Stimulated activated naive B cell treated with anti-CD40 and anti-IgM and Interleukin-4, amounts not matched to agents 10 μg/mL and 1 μg/mL and 100 μg/mL, for 72 hours (primary cell): ENCODE measurements at regions not wholly inside any gene's neighbourhood (a gene's known extent, or its start where the extent isn't known, plus 50 kb on each side); places are given as distances from the start of the nearest gene placed in this dataset.
"Not testable (repeated sequence)": the region's sequence is repeated elsewhere in the genome, so short reads cannot be mapped to it uniquely, and the experiment has no call there.

Experiments used
- ATAC-seq, 2 donors: fragments of 150-1000 bp; cut with Tn5 transposase; replicated peaks; 2 replicates each; pipeline ENCODE4 v1.10.0; 2021; ENCODE audit warnings: moderate library complexity in 1 of 2
- DNase-seq: peaks from one replicate; pipeline ENCODE4 v3.0.0; 2021
- H3K27ac Mint-ChIP-seq: one replicate; pipeline ENCODE4 v1.8.0; 2022; ENCODE audit warnings: mild to moderate bottlenecking, mixed read lengths
- H3K27me3 Mint-ChIP-seq, 2 donors: one replicate each; pipeline ENCODE4 v1.8.0; 2022; ENCODE audit warnings: mixed read lengths in 2 of 2
- H3K36me3 Mint-ChIP-seq, 2 donors: one replicate each; pipeline ENCODE4 v1.8.0; 2022; ENCODE audit warnings: mixed read lengths in 2 of 2, mild to moderate bottlenecking in 1 of 2
- H3K4me1 Mint-ChIP-seq, 2 donors: one replicate each; pipeline ENCODE4 v1.8.0; 2022; ENCODE audit warnings: mixed read lengths in 2 of 2, mild to moderate bottlenecking in 1 of 2
- H3K4me3 Mint-ChIP-seq, 2 donors: one replicate each; pipeline ENCODE4 v1.8.0; 2022; ENCODE audit warnings: mild to moderate bottlenecking in 2 of 2, mixed read lengths in 2 of 2, moderate library complexity in 1 of 2
- H3K9me3 Mint-ChIP-seq, 2 donors: one replicate each; pipeline ENCODE4 v1.8.0; 2022; ENCODE audit warnings: mixed read lengths in 2 of 2, mild to moderate bottlenecking in 1 of 2

GRCh38 chr12:61993734-61994345 lies 266.4 kb upstream of the USP15 start:
- Mint-ChIP-seq H3K4me1 (no peaks in the 10 kb centered on the region), H3K9me3 (no peaks in the 10 kb centered on the region), H3K27me3 (peaks cover 0 to 5% of the 10 kb centered on the region in 2 donors), H3K36me3 (no peaks in the 10 kb centered on the region), H3K4me3 (no peak overlapping the region), H3K27ac (no peak overlapping the region)
- DNase-seq = no peak
- peak; percentile 81 to 85 for ATAC-seq

DNA sequence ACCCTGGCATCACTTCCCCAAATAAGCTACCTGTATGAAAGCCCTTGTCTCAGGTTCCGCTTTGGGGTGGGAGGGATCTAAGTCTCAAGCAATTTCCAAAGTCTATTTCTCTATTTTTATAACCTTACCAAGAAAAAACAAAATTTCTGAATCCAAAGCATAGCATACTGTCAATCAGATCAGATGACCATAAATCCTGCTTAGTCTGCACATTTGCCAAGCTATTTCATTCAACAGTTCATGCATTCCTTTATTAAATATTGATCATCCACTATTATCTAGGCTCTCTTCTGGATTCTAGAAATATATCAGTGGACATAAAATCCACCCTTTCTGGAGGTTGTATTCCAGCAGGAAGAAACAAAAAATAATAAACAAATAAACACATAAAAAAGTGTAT lies 263.5 kb upstream of the USP15 start:
- Mint-ChIP-seq H3K4me1 (no peaks in the 10 kb centered on the region), H3K4me3 (no peak overlapping the region), H3K27ac (no peak overlapping the region), H3K27me3 (peaks cover 0 to 5% of the 10 kb centered on the region in 2 donors), H3K36me3 (no peaks in the 10 kb centered on the region), H3K9me3 (no peaks in the 10 kb centered on the region)
- ATAC-seq (no peak), DNase-seq (no peak)

DNA sequence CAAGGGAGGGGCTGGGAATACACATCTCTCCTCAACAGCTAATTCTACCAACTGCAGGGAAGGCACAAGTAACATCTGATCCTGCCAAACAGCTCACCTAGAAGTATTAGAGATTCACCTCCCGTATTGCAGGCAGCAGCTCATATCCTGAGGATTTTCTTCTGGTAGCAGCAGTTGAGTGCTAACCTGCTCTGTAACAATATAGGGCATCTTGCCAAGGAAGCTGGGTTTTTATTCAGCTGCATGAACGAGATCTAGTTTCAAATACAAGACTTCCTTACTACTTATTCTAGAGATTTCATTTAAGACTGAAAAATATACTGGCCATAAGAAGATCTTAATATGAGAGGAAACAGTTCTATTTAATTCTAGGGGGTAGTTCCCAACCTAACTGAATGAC lies 261.4 kb upstream of the USP15 start:
- DNase-seq = no peak
- ATAC-seq = no peak
- H3K4me3 Mint-ChIP-seq = no peak overlapping the region
- H3K27ac Mint-ChIP-seq = no peak overlapping the region
- H3K9me3 Mint-ChIP-seq = no peaks in the 10 kb centered on the region
- H3K27me3 Mint-ChIP-seq = peaks cover 0 to 5% of the 10 kb centered on the region in 2 donors
- H3K4me1 Mint-ChIP-seq = no peaks in the 10 kb centered on the region
- no peaks in the 10 kb centered on the region for H3K36me3 Mint-ChIP-seq

- ATAC-seq = no peak
- no peak for DNase-seq
- H3K4me3 Mint-ChIP-seq = no peak overlapping the region
- H3K4me1 Mint-ChIP-seq = no peaks in the 10 kb centered on the region
- no peak overlapping the region for H3K27ac Mint-ChIP-seq
- no peaks in the 10 kb centered on the region for H3K36me3 Mint-ChIP-seq
- peaks cover 0 to 5% of the 10 kb centered on the region in 2 donors for H3K27me3 Mint-ChIP-seq
- no peaks in the 10 kb centered on the region for H3K9me3 Mint-ChIP-seq
These were observed 260.9 kb upstream of the USP15 start for GRCh38 chr12:61999311-61999710.

DNA sequence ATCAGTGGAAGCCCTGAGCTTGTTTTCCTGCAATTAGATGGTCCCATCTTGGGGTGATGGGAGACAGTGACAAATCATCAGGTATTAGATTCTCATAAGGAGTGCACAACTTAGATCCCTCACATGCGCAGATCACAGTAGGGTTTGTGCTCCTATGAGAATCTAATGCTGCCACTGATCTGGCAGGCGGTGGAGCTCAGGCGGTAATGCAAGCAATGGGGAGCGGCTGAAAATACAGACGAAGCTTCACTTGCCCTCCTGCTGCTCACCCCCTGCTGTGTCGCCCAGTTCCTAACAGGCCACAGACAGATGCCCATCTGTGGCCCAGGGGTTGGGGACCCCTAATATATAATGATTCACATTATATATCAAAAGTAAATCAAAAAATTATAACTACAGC lies 258.8 kb upstream of the USP15 start:
- Mint-ChIP-seq H3K36me3 (no peaks in the 10 kb centered on the region), H3K27me3 (peaks cover 5 to 8% of the 10 kb centered on the region in 2 donors), H3K27ac (no peak overlapping the region), H3K4me1 (peaks cover 0 to 4% of the 10 kb centered on the region in 2 donors), H3K9me3 (no peaks in the 10 kb centered on the region), H3K4me3 (no peak overlapping the region)
- no peak for ATAC-seq
- DNase-seq = no peak

- H3K4me3 Mint-ChIP-seq = no peak overlapping the region
- ATAC-seq (no peak), DNase-seq (no peak)
- H3K27ac Mint-ChIP-seq = no peak overlapping the region
- no peaks in the 10 kb centered on the region for H3K36me3 Mint-ChIP-seq
- H3K4me1 Mint-ChIP-seq = peaks cover 0 to 4% of the 10 kb centered on the region in 2 donors
- no peaks in the 10 kb centered on the region for H3K9me3 Mint-ChIP-seq
- peaks cover 6 to 12% of the 10 kb centered on the region in 2 donors for H3K27me3 Mint-ChIP-seq
These were observed 257.0 kb upstream of the USP15 start for GRCh38 chr12:62003226-62003625.

- DNase-seq = no peak
- Mint-ChIP-seq H3K36me3 (no peaks in the 10 kb centered on the region), H3K4me1 (peaks cover 0 to 4% of the 10 kb centered on the region in 2 donors), H3K9me3 (no peaks in the 10 kb centered on the region), H3K27me3 (peaks cover 6 to 12% of the 10 kb centered on the region in 2 donors), H3K4me3 (no peak overlapping the region), H3K27ac (no peak overlapping the region)
- no peak for ATAC-seq
These were observed 256.5 kb upstream of the USP15 start for GRCh38 chr12:62003701-62004100.

DNA sequence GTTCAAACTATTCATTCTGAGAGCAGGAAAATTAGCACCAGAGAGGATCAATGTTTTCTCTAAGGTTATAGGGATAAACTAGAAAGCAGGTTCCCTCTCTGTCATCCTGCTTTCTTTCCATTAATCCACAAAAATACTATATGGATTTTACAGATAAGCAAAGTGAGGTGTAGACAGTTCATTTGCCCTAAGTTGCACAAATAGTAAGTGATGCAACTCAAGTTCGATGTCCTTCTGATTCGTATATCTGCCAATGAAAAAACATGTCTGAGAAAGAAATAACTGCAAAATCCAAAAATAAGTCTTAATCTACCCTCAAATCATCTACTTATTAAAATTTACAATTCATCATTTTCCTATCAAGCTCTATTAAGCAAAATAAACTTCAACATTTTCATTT lies 254.6 kb upstream of the USP15 start:
- Mint-ChIP-seq H3K4me1 (peaks cover 0 to 4% of the 10 kb centered on the region in 2 donors), H3K9me3 (no peaks in the 10 kb centered on the region), H3K27me3 (peaks cover 6 to 12% of the 10 kb centered on the region in 2 donors), H3K27ac (no peak overlapping the region), H3K36me3 (no peaks in the 10 kb centered on the region), H3K4me3 (no peak overlapping the region)
- DNase-seq = no peak
- ATAC-seq = no peak

DNA sequence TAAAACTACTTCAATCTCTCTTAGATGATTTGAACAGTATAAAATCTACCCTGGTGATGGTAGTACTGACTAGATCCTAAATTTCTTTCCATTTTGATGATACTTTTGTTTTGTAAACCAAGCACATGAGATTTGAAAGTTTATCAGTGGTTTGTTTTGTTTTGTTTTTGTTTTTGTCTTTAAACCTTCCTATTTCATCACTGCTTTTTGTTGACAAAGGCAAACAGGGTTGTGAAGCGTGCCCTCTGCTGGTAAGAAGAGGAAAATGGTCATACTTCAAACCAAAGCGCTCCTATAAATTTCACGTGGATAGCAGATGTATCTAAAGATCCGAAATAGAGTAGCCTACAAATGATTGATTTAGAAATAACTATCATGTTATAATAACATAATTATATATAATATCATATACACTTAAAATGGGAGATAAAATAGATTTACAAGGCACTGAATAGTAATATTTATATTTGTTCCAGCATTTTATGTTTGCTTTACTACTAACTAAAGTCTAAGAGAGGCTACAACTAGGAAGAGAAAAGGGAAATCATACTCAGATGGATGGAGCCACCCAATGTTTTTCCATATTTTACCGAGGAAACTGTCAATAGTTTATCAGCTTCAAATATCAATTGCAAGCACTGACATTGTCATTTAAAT lies 254.0 kb upstream of the USP15 start:
- no peak for ATAC-seq
- H3K27ac Mint-ChIP-seq = no peak overlapping the region
- no peak overlapping the region for H3K4me3 Mint-ChIP-seq
- peaks cover 0 to 4% of the 10 kb centered on the region in 2 donors for H3K4me1 Mint-ChIP-seq
- H3K36me3 Mint-ChIP-seq = no peaks in the 10 kb centered on the region
- peaks cover 6 to 12% of the 10 kb centered on the region in 2 donors for H3K27me3 Mint-ChIP-seq
- no peaks in the 10 kb centered on the region for H3K9me3 Mint-ChIP-seq
- no peak for DNase-seq

GRCh38 chr12:62008703-62009102 lies 251.5 kb upstream of the USP15 start:
- DNase-seq = no peak
- no peak overlapping the region for H3K4me3 Mint-ChIP-seq
- H3K4me1 Mint-ChIP-seq = peaks cover 0 to 4% of the 10 kb centered on the region in 2 donors
- no peak overlapping the region for H3K27ac Mint-ChIP-seq
- no peaks in the 10 kb centered on the region for H3K36me3 Mint-ChIP-seq
- H3K27me3 Mint-ChIP-seq = peaks cover 6 to 12% of the 10 kb centered on the region in 2 donors
- no peak for ATAC-seq
- H3K9me3 Mint-ChIP-seq = no peaks in the 10 kb centered on the region

DNA sequence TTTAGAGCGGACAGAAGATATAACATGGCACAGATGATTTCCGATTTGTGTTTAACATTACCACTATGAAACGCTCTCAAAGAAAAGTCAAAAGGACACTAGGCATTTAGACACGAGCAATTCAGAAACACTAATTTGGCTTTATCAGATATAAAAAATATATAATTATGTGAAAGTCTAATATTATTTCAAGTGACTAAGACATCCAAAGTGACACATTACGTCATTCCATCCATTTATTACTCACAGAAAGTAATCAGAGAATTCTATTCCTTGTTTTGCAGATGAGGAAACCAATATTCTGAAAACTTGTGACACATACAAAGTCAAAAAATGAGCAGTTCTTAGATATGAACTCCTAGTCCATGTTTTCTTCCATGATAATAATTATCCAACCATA lies 250.8 kb upstream of the USP15 start:
- no peak for ATAC-seq
- Mint-ChIP-seq H3K27ac (no peak overlapping the region), H3K36me3 (no peaks in the 10 kb centered on the region), H3K27me3 (peaks cover 6 to 12% of the 10 kb centered on the region in 2 donors), H3K4me1 (peaks cover 0 to 4% of the 10 kb centered on the region in 2 donors), H3K9me3 (no peaks in the 10 kb centered on the region), H3K4me3 (no peak overlapping the region)
- DNase-seq = no peak

GRCh38 chr12:62010331-62010906 lies 249.8 kb upstream of the USP15 start:
- not testable (repeated sequence) for H3K9me3 Mint-ChIP-seq, H3K4me1 Mint-ChIP-seq, H3K27ac Mint-ChIP-seq, ATAC-seq, DNase-seq, H3K36me3 Mint-ChIP-seq, H3K4me3 Mint-ChIP-seq
- H3K27me3 Mint-ChIP-seq = peaks cover 6 to 13% of the 10 kb centered on the region in 2 donors

DNA sequence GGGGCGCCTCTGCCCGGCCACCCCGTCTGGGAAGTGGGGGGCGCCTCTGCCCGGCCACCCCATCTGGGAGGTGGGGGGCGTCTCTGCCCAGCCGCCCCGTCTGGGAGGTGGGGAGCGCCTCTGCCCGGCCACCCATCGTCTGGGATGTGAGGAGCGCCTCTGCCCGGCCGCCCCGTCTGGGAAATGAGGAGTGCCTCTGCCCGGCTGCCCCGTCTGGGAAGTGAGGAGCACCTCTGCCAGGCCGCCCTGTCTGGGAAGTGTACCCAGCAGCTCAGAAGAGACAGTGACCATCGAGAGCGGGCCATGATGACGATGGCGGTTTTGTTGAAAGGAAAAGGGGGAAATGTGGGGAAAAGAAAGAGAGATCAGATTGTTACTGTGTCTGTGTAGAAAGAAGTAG lies 249.2 kb upstream of the USP15 start:
- H3K4me3 Mint-ChIP-seq, DNase-seq, H3K27ac Mint-ChIP-seq: not testable (repeated sequence)

DNA sequence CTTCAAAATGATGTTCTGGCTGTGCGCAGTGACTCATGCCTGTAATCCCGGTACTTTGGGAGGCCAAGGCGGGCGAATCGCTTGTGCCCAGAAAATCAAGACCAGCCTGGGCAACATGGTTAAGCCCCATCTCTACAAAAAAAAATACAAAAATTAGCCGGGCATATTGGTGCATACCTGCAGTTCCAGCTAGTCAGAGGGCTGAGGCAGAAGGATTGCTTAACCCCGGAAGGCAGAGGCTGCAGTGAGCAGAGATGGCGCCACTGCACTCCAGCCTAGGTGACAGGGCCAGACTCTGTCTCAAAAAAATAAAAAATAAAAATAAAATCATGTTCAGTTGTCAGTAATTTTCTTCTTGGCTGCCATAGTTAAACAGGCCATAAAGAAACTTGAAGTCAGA lies 245.9 kb upstream of the USP15 start:
- H3K4me1 Mint-ChIP-seq = no peaks in the 10 kb centered on the region
- H3K36me3 Mint-ChIP-seq = no peaks in the 10 kb centered on the region
- H3K27me3 Mint-ChIP-seq = peaks cover 0 to 13% of the 10 kb centered on the region in 2 donors
- ATAC-seq (no peak), DNase-seq (no peak)
- H3K4me3 Mint-ChIP-seq = no peak overlapping the region
- peaks cover 0 to under 1% of the 10 kb centered on the region in 2 donors for H3K9me3 Mint-ChIP-seq
- H3K27ac Mint-ChIP-seq = no peak overlapping the region

More for the DNA sequence above, 249.2 kb upstream of the USP15 start:
- H3K36me3 Mint-ChIP-seq, ATAC-seq, H3K4me1 Mint-ChIP-seq, H3K9me3 Mint-ChIP-seq: not testable (repeated sequence)
- H3K27me3 Mint-ChIP-seq = peaks cover 6 to 15% of the 10 kb centered on the region in 2 donors

- Mint-ChIP-seq H3K4me1 (no peaks in the 10 kb centered on the region), H3K27me3 (peaks cover 0 to 13% of the 10 kb centered on the region in 2 donors), H3K36me3 (no peaks in the 10 kb centered on the region), H3K9me3 (peaks cover 0 to 1% of the 10 kb centered on the region in 2 donors), H3K27ac (no peak overlapping the region), H3K4me3 (no peak overlapping the region)
- no peak for ATAC-seq
- no peak for DNase-seq
These were observed 244.2 kb upstream of the USP15 start for GRCh38 chr12:62016021-62016420.
